HG02678 (cell line): ENCODE measurements at regions not wholly inside any gene's neighbourhood (a gene's known extent, or its start where the extent isn't known, plus 50 kb on each side); places are given as distances from the start of the nearest gene placed in this dataset.

Source experiments
- ATAC-seq: cut with Tn5 transposase; IDR thresholded peaks from one replicate; pipeline ENCODE4 v1.9.1; 2021; ENCODE audit warnings: mild to moderate bottlenecking, moderate library complexity; ENCODE audit not compliant: unreplicated experiment

- ATAC-seq, result no peak
These were observed 495.1 kb upstream of the FAT1 start for GRCh38 chr4:187218705-187219245.

- ATAC-seq, result no peak
These were observed 500.9 kb upstream of the FAT1 start for GRCh38 chr4:187224560-187224959.

GRCh38 chr4:187227907-187228704 is 504.4 kb upstream of the FAT1 start:
- ATAC-seq, result no peak

GRCh38 chr4:187232196-187232595 is 508.5 kb upstream of the FAT1 start:
- ATAC-seq, result no peak

GRCh38 chr4:187232796-187233195 is 509.1 kb upstream of the FAT1 start:
- ATAC-seq, result no peak

- ATAC-seq, result no peak
These were observed 512.0 kb upstream of the FAT1 start for GRCh38 chr4:187235456-187236170.

GRCh38 chr4:187236209-187236890 is 512.7 kb upstream of the FAT1 start:
- no peak for ATAC-seq

- no peak for ATAC-seq
These were observed 515.0 kb upstream of the FAT1 start for GRCh38 chr4:187238646-187239045.

- no peak for ATAC-seq
These were observed 528.2 kb upstream of the FAT1 start for GRCh38 chr4:187251896-187252295.

- no peak for ATAC-seq
These were observed 533.2 kb upstream of the FAT1 start for GRCh38 chr4:187256897-187257296.

GRCh38 chr4:187258651-187259401 is 535.2 kb upstream of the FAT1 start:
- no peak for ATAC-seq

- no peak for ATAC-seq
These were observed 545.3 kb upstream of the FAT1 start for GRCh38 chr4:187268940-187269339.

- no peak for ATAC-seq
These were observed 546.5 kb upstream of the FAT1 start for GRCh38 chr4:187270154-187270553.

- no peak for ATAC-seq
These were observed 548.2 kb upstream of the FAT1 start for GRCh38 chr4:187271848-187272247.

GRCh38 chr4:187274153-187274552 is 550.5 kb upstream of the FAT1 start:
- no peak for ATAC-seq

GRCh38 chr4:187276736-187277408 is 553.2 kb upstream of the FAT1 start:
- no peak for ATAC-seq

GRCh38 chr4:187283201-187283955 is 559.7 kb upstream of the FAT1 start:
- ATAC-seq, result no peak

- ATAC-seq, result no peak
These were observed 562.9 kb upstream of the FAT1 start for GRCh38 chr4:187286525-187286924.

- ATAC-seq, result no peak
These were observed 565.7 kb upstream of the FAT1 start for GRCh38 chr4:187289371-187289770.

GRCh38 chr4:187294861-187295260 is 571.2 kb upstream of the FAT1 start:
- ATAC-seq, result no peak
